GM23338 (cell line): ENCODE measurements at regions not wholly inside any gene's neighbourhood (a gene's known extent, or its start where the extent isn't known, plus 50 kb on each side); places are given as distances from the start of the nearest gene placed in this dataset.

Experiments
- ATAC-seq: fragments of 200-7000 bp; cut with Tn5 transposase; 3 replicates; pipeline ENCODE4 v1.9.1; 2020
- DNase-seq: peaks from one replicate; pipeline ENCODE4 v3.0.0-alpha.2; 2015; ENCODE audit warnings: low spot score
- H2AFZ ChIP-seq: fragments of 200-600 bp; sonication (generic); 2 replicates; pipeline ENCODE4 v1.8.0; 2016; ENCODE audit warnings: antibody characterized with exemption, mild to moderate bottlenecking, moderate library complexity
- H3F3A ChIP-seq: fragments of 200-600 bp; sonication (generic); replicated peaks from 2 replicates; pipeline ENCODE4 v1.8.0; 2017; ENCODE audit warnings: antibody characterized with exemption, mixed run types, low read depth
- H3K27ac ChIP-seq: fragments of 200-600 bp; sonication (generic); 2 replicates; pipeline ENCODE4 v1.6.1; 2016; ENCODE audit warnings: low read depth
- H3K27me3 ChIP-seq: fragments of 200-600 bp; sonication (generic); 2 replicates; pipeline ENCODE4 v1.8.0; 2016; ENCODE audit warnings: mild to moderate bottlenecking, mixed run types, moderate library complexity; ENCODE audit not compliant: insufficient read depth
- H3K36me3 ChIP-seq: fragments of 200-600 bp; sonication (generic); 2 replicates; pipeline ENCODE4 v1.8.0; 2016; ENCODE audit warnings: mild to moderate bottlenecking; ENCODE audit not compliant: insufficient read depth
- H3K4me1 ChIP-seq: fragments of 200-600 bp; sonication (generic); 2 replicates; pipeline ENCODE4 v1.8.0; 2016; ENCODE audit warnings: mild to moderate bottlenecking, moderate library complexity; ENCODE audit not compliant: insufficient read depth
- H3K4me2 ChIP-seq: fragments of 200-600 bp; sonication (generic); 2 replicates; pipeline ENCODE4 v1.7.1; 2017; ENCODE audit warnings: mixed run types
- H3K4me3 ChIP-seq: fragments of 200-600 bp; sonication (generic); 2 replicates; pipeline ENCODE4 v1.6.1; 2016; ENCODE audit warnings: mixed run types
- H3K79me2 ChIP-seq: fragments of 200-600 bp; sonication (generic); replicated peaks from 2 replicates; pipeline ENCODE4 v1.8.0; 2017; ENCODE audit warnings: mild to moderate bottlenecking; ENCODE audit not compliant: insufficient read depth
- H3K9me2 ChIP-seq: fragments of 200-600 bp; sonication (generic); 2 replicates; pipeline ENCODE4 v1.8.0; 2017; ENCODE audit not compliant: insufficient read depth
- H4K20me1 ChIP-seq: fragments of 200-600 bp; sonication (generic); replicated peaks from 2 replicates; pipeline ENCODE4 v1.8.0; 2017; ENCODE audit warnings: mild to moderate bottlenecking; ENCODE audit not compliant: insufficient read depth
- H3K27ac Mint-ChIP-seq: 2 replicates; pipeline ENCODE4 v1.8.0; 2020; ENCODE audit warnings: inconsistent platforms, mild to moderate bottlenecking, moderate library complexity, mixed read lengths
- H3K27me3 Mint-ChIP-seq: 3 replicates; pipeline ENCODE4 v1.8.0; 2022; ENCODE audit warnings: low read depth, mild to moderate bottlenecking, moderate library complexity, mixed read lengths, inconsistent platforms; ENCODE audit not compliant: insufficient read depth, poor library complexity
- H3K36me3 Mint-ChIP-seq: 3 replicates; pipeline ENCODE4 v1.8.0; 2021; ENCODE audit warnings: low read depth, mild to moderate bottlenecking, inconsistent platforms, moderate library complexity, mixed read lengths
- H3K4me1 Mint-ChIP-seq: 3 replicates; pipeline ENCODE4 v1.8.0; 2020; ENCODE audit warnings: mild to moderate bottlenecking, inconsistent platforms, mixed read lengths
- H3K4me3 Mint-ChIP-seq: 3 replicates; pipeline ENCODE4 v1.8.0; 2021; ENCODE audit warnings: moderate library complexity, mild to moderate bottlenecking, inconsistent platforms, mixed read lengths
- H3K9me3 Mint-ChIP-seq: 3 replicates; pipeline ENCODE4 v1.8.0; 2020; ENCODE audit warnings: moderate library complexity, mild to moderate bottlenecking, inconsistent platforms, mixed read lengths
- CREB1 ChIP-seq: fragments of 250-450 bp; sonication (Bioruptor Pico); IDR thresholded peaks from 2 replicates; pipeline ENCODE4 v1.5.0; 2020; ENCODE audit warnings: low read depth, mild to moderate bottlenecking, moderate library complexity
- CTCF ChIP-seq, 2 experiments: fragments of 200-600 bp in 1 of 2; sonication (generic) in 1 of 2; conservative IDR thresholded peaks; 2 replicates each; pipeline versions ENCODE4 v1.5.1 to v1.6.1; 2016 to 2017; ENCODE audit warnings: antibody characterized with exemption in 2 of 2, low read depth in 2 of 2, mild to moderate bottlenecking in 2 of 2, moderate library complexity in 1 of 2
- EZH2phosphoT487 ChIP-seq: fragments of 200-600 bp; sonication (generic); IDR thresholded peaks from one replicate; pipeline ENCODE4 v1.8.1; 2018; ENCODE audit warnings: antibody characterized with exemption; ENCODE audit not compliant: unreplicated experiment
- JUNB ChIP-seq: IDR thresholded peaks from one replicate; pipeline ENCODE4 v1.6.1; 2016; ENCODE audit warnings: antibody characterized with exemption; ENCODE audit not compliant: unreplicated experiment
- NANOG ChIP-seq: IDR thresholded peaks from 2 replicates; pipeline ENCODE4 v1.6.1; 2016; ENCODE audit warnings: antibody characterized with exemption, borderline replicate concordance
- POLR2AphosphoS5 ChIP-seq: IDR thresholded peaks from 2 replicates; pipeline ENCODE4 v1.6.1; 2016; ENCODE audit warnings: antibody characterized with exemption, low read depth
- STAT1 ChIP-seq: IDR thresholded peaks from one replicate; pipeline ENCODE4 v1.6.1; 2016; ENCODE audit warnings: antibody characterized with exemption; ENCODE audit not compliant: unreplicated experiment
- ZNF114 ChIP-seq: fragments of 250-450 bp; sonication (Bioruptor Pico); IDR thresholded peaks from 2 replicates; pipeline ENCODE4 v1.5.0; 2020; ENCODE audit warnings: mild to moderate bottlenecking, moderate library complexity
- ZNF331 ChIP-seq: fragments of 250-450 bp; sonication (Bioruptor Pico); IDR thresholded peaks from 2 replicates; pipeline ENCODE4 v1.5.0; 2020; ENCODE audit warnings: low read depth, mild to moderate bottlenecking, moderate library complexity
- ZNF462 ChIP-seq: fragments of 250-450 bp; sonication (Bioruptor Pico); IDR thresholded peaks from 2 replicates; pipeline ENCODE4 v1.5.0; 2020; ENCODE audit warnings: mild to moderate bottlenecking, moderate library complexity
- TF ChIP-seq, protein P1 (sequence below): IDR thresholded peaks from 2 replicates; pipeline ENCODE4 v1.6.1; 2016; ENCODE audit warnings: antibody characterized with exemption
- TF ChIP-seq, protein P2 (sequence below): IDR thresholded peaks from one replicate; pipeline ENCODE4 v1.6.1; 2018; ENCODE audit warnings: antibody characterized with exemption; ENCODE audit not compliant: unreplicated experiment

DNA sequence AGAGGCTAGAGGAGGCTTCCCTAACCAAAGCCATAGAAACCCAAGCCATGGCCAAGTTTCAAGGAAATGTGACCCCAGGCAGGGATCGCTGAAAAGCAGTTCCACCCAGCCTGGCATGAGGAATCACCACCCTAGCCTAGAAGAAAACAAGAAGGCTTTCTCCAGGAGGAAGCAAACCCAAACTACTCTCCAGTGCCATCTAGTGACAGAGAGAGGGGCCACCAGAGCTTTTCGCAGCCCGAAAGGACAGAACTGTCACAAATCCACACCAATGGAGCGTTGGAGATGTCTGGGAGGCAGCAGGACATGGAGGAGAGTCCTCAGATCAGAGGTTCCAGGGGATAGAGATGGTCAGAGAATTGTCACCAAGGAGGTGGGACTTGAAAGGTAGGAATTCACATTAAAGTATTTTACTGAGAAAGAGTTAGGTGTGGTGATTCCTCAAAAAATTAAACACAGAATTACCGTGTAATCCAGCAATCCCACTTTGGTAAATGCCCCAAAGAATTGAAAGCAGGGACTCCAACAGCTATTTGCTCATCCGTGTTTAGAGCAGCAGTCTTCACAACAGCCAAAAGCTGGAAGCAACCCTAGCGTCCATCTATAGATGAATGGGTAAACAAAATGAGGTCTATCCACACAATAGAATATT lies 67.3 kb upstream of the NUP50 start:
- Mint-ChIP-seq H3K9me3 (no peaks in the 10 kb centered on the region), H3K27me3 (peaks cover 5% of the 10 kb centered on the region), H3K4me1 (no peaks in the 10 kb centered on the region; the same call in 1 of the 3 replicates), H3K36me3 (no peaks in the 10 kb centered on the region; the same call in 2 of the 3 replicates), H3K4me3 (no peak overlapping the region), H3K27ac (no peak overlapping the region)
- H3K36me3 ChIP-seq: no peaks in the 10 kb centered on the region
- ATAC-seq (peak; percentile 86), DNase-seq (peak; percentile 85)
- no peaks in the 10 kb centered on the region for H3K9me2 ChIP-seq
- H3K27ac ChIP-seq: no peak overlapping the region
- no peaks in the 10 kb centered on the region for H3K27me3 ChIP-seq
- H2AFZ ChIP-seq: no peak overlapping the region
- no peaks in the 10 kb centered on the region for H3K4me1 ChIP-seq
- H3K4me3 ChIP-seq: no peak overlapping the region
- H4K20me1 ChIP-seq: no peaks in the 10 kb centered on the region
- TF ChIP-seq, protein P1, sequence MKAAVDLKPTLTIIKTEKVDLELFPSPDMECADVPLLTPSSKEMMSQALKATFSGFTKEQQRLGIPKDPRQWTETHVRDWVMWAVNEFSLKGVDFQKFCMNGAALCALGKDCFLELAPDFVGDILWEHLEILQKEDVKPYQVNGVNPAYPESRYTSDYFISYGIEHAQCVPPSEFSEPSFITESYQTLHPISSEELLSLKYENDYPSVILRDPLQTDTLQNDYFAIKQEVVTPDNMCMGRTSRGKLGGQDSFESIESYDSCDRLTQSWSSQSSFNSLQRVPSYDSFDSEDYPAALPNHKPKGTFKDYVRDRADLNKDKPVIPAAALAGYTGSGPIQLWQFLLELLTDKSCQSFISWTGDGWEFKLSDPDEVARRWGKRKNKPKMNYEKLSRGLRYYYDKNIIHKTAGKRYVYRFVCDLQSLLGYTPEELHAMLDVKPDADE: no peak
- TF ChIP-seq CREB1 (CRISPR knock-in tag) (no peak), CTCF (conservative IDR thresholded peaks at IDR 0.05; ENCODE audit: low read depth in 2 of 2) (peak; percentile 86 to 93), STAT1 (no peak), NANOG (no peak), JUNB (no peak), EZH2phosphoT487 (no peak), ZNF331 (CRISPR knock-in tag) (no peak), POLR2AphosphoS5 (no peak), ZNF114 (CRISPR knock-in tag) (no peak), ZNF462 (CRISPR knock-in tag) (peak; percentile 24; the same call in 1 of the 2 replicates)
- TF ChIP-seq, protein P2, sequence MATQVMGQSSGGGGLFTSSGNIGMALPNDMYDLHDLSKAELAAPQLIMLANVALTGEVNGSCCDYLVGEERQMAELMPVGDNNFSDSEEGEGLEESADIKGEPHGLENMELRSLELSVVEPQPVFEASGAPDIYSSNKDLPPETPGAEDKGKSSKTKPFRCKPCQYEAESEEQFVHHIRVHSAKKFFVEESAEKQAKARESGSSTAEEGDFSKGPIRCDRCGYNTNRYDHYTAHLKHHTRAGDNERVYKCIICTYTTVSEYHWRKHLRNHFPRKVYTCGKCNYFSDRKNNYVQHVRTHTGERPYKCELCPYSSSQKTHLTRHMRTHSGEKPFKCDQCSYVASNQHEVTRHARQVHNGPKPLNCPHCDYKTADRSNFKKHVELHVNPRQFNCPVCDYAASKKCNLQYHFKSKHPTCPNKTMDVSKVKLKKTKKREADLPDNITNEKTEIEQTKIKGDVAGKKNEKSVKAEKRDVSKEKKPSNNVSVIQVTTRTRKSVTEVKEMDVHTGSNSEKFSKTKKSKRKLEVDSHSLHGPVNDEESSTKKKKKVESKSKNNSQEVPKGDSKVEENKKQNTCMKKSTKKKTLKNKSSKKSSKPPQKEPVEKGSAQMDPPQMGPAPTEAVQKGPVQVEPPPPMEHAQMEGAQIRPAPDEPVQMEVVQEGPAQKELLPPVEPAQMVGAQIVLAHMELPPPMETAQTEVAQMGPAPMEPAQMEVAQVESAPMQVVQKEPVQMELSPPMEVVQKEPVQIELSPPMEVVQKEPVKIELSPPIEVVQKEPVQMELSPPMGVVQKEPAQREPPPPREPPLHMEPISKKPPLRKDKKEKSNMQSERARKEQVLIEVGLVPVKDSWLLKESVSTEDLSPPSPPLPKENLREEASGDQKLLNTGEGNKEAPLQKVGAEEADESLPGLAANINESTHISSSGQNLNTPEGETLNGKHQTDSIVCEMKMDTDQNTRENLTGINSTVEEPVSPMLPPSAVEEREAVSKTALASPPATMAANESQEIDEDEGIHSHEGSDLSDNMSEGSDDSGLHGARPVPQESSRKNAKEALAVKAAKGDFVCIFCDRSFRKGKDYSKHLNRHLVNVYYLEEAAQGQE: no peak
- no peak overlapping the region for H3K4me2 ChIP-seq
- H3F3A ChIP-seq: 0 out of 2 replicates have a peak, but pooled peaks cover 3% of the 10 kb centered on the region
- no peaks in the 10 kb centered on the region for H3K79me2 ChIP-seq
